ENCODE measurements at regions not wholly inside any gene's neighbourhood (a gene's known extent, or its start where the extent isn't known, plus 50 kb on each side); places are given as distances from the start of the nearest gene placed in this dataset.

DNA sequence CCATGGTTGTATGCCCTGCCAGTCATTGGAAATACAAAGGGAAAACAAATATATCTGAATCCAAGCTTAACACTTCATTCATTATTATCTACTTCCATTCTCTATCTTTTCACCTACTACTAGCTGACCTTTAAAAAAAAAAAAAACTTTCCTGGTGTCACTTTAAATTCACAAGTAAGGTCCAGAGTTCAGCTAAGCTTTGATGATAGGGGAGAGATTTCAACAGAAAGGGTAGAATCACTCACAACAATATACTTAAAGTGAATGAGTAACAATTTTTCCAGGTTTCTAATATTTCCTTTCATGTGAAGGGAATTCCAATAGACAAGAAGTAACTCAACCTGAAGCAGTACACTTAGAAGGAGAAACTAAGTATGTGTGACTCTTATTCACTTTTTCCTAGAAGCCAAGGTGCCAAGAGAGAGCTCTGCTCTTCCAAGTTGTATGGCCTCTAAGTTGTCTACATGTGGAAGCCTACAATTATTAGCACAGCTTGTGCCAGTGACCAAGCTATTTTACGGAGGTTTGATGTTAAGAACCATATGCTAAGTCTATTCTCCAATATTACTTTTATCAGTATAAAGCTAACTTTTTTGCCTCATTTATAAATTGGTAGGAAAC, 371.7 kb downstream of the TENT5A start:
- H3K4me3 ChIP-seq (ENCODE audit: low read depth in 1 of 2, low read length in 1 of 2) = no peak overlapping the region
- TF ChIP-seq, protein P1, sequence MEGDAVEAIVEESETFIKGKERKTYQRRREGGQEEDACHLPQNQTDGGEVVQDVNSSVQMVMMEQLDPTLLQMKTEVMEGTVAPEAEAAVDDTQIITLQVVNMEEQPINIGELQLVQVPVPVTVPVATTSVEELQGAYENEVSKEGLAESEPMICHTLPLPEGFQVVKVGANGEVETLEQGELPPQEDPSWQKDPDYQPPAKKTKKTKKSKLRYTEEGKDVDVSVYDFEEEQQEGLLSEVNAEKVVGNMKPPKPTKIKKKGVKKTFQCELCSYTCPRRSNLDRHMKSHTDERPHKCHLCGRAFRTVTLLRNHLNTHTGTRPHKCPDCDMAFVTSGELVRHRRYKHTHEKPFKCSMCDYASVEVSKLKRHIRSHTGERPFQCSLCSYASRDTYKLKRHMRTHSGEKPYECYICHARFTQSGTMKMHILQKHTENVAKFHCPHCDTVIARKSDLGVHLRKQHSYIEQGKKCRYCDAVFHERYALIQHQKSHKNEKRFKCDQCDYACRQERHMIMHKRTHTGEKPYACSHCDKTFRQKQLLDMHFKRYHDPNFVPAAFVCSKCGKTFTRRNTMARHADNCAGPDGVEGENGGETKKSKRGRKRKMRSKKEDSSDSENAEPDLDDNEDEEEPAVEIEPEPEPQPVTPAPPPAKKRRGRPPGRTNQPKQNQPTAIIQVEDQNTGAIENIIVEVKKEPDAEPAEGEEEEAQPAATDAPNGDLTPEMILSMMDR (IDR thresholded peaks at IDR 0.05) = no peak
- H3K9me3 ChIP-seq = no peaks in the 10 kb centered on the region
- H3K27me3 ChIP-seq = no peaks in the 10 kb centered on the region
- no peaks in the 10 kb centered on the region for H3K36me3 ChIP-seq
- H3K27ac ChIP-seq = no peak overlapping the region
- H3K4me1 ChIP-seq (ENCODE audit: control insufficient read depth in 1 of 2, insufficient read depth in 1 of 2, low read depth in 1 of 2, low read length in 1 of 2) = no peaks in the 10 kb centered on the region

DNA sequence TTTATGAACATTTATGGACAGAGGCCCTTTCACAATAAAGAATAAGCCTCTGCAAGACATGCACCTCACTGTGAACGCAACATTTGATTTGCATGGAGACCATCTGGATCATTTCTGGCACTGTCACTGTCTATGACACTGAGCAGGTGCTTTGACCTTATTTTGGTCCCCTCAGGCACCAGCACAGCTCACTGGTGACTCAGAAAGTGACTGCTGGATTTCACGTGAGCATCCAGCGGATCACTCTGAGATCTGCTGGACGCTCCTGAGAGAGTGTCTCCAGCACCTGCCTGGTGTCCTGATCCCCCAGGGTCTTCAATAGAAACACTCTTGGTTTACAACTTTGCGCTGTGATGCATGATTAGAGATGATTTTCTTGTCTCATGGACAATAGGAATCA, 375.7 kb downstream of the TENT5A start:
- no peak overlapping the region for H3K4me3 ChIP-seq (ENCODE audit: low read depth in 1 of 2, low read length in 1 of 2)
- H3K27ac ChIP-seq = no peak overlapping the region
- TF ChIP-seq, protein P1 (IDR thresholded peaks at IDR 0.05) = no peak
- no peaks in the 10 kb centered on the region for H3K4me1 ChIP-seq (ENCODE audit: control insufficient read depth in 1 of 2, insufficient read depth in 1 of 2, low read depth in 1 of 2, low read length in 1 of 2)
- no peaks in the 10 kb centered on the region for H3K36me3 ChIP-seq
- no peaks in the 10 kb centered on the region for H3K27me3 ChIP-seq
- H3K9me3 ChIP-seq = no peaks in the 10 kb centered on the region

DNA sequence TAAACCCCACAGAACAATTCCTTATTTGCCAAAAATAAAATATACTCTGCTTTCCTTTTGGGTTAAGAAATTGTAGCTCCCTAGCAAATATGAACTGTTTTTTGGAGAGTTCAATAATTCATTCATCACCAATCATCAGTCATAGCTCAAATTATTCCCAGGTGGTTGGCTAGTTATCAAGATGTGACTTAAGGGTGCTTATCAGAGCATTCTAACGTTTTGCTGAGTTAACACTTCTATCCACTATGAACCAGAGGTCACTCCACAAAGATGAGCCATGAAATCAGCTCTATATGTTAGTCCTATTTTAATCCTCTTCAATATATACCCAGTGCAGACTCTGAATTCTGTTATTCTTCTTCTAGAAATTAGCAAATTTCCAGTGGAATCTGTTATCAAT, 379.1 kb downstream of the TENT5A start:
- TF ChIP-seq, protein P1 (IDR thresholded peaks at IDR 0.05) = no peak
- no peaks in the 10 kb centered on the region for H3K9me3 ChIP-seq
- no peaks in the 10 kb centered on the region for H3K27me3 ChIP-seq
- H3K36me3 ChIP-seq = no peaks in the 10 kb centered on the region
- H3K4me3 ChIP-seq (ENCODE audit: low read depth in 1 of 2, low read length in 1 of 2) = no peak overlapping the region
- no peak overlapping the region for H3K27ac ChIP-seq
- H3K4me1 ChIP-seq (ENCODE audit: control insufficient read depth in 1 of 2, insufficient read depth in 1 of 2, low read depth in 1 of 2, low read length in 1 of 2) = no peaks in the 10 kb centered on the region

DNA sequence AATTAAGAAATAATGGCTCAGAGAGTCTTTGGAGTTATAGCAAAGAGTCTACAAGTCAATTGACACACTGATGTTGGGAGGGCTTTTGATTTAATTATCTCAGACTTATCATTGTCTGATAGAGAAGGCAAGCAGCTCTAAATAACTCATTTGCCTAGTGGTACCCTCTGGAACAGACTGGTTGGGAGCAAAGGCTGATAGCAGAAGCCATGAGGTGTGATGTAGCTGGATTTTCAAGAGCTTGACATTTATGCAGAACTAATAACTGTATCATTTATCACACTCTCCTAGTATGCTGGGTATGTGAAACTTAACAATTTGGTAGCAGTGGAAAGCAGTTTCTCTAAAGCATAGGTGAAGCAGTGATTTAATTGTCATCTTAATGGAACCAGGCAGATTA, 380.6 kb downstream of the TENT5A start:
- Histone ChIP-seq H3K27me3 (no peaks in the 10 kb centered on the region), H3K27ac (no peak overlapping the region), H3K36me3 (no peaks in the 10 kb centered on the region), H3K9me3 (no peaks in the 10 kb centered on the region), H3K4me3 (ENCODE audit: low read depth in 1 of 2, low read length in 1 of 2) (no peak overlapping the region), H3K4me1 (ENCODE audit: control insufficient read depth in 1 of 2, insufficient read depth in 1 of 2, low read depth in 1 of 2, low read length in 1 of 2) (no peaks in the 10 kb centered on the region)
- TF ChIP-seq, protein P1 (IDR thresholded peaks at IDR 0.05) = no peak

DNA sequence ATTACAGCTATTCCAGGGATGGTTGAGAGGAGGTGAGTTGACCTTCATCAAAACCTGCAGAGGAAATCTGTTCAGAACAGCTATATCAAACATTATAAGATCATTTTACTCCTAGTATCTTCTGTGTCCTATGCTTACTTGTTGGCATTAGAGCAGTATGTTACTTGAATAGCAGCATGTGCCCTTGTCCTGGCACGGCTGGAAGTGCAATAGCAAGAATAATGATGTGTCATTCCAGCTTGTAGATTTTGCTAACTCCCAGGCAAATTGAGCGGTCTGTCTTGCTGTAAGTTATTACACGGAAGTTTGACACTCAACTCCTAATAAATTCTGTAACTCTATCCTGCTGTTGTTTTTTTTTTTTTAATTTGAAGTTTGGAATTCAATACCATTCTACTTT, 385.5 kb downstream of the TENT5A start:
- Histone ChIP-seq H3K36me3 (no peaks in the 10 kb centered on the region), H3K4me1 (ENCODE audit: control insufficient read depth in 1 of 2, insufficient read depth in 1 of 2, low read depth in 1 of 2, low read length in 1 of 2) (no peaks in the 10 kb centered on the region), H3K9me3 (no peaks in the 10 kb centered on the region), H3K27ac (no peak overlapping the region), H3K27me3 (no peaks in the 10 kb centered on the region), H3K4me3 (ENCODE audit: low read depth in 1 of 2, low read length in 1 of 2) (no peak overlapping the region)
- TF ChIP-seq, protein P1 (IDR thresholded peaks at IDR 0.05) = no peak

DNA sequence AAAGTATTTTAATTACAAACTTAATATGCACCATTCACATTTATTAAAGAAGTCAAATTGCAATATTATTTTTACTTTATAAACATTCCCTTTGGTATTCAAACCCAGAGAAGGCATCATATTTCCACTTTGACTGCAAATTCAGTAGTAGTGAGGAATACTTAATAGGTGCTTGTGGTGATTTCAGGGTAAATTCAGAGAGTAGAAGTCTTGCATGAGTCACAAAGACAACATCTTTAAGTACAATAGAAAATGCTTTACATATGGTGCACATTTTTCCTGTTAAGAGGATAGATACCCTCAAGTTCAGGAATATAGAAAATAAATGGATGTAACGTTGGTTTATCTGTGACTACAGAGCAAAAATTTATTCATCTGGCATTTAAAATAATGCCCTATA, 390.2 kb downstream of the TENT5A start:
- Histone ChIP-seq H3K9me3 (no peaks in the 10 kb centered on the region), H3K4me1 (ENCODE audit: control insufficient read depth in 1 of 2, insufficient read depth in 1 of 2, low read depth in 1 of 2, low read length in 1 of 2) (no peaks in the 10 kb centered on the region), H3K36me3 (no peaks in the 10 kb centered on the region), H3K4me3 (ENCODE audit: low read depth in 1 of 2, low read length in 1 of 2) (no peak overlapping the region), H3K27me3 (no peaks in the 10 kb centered on the region), H3K27ac (no peak overlapping the region)
- TF ChIP-seq, protein P1 (IDR thresholded peaks at IDR 0.05) = no peak

Measured in neutrophil (primary cell).